Retinal pigment epithelial cell (primary cell): ENCODE measurements at regions not wholly inside any gene's neighbourhood (a gene's known extent, or its start where the extent isn't known, plus 50 kb on each side); places are given as distances from the start of the nearest gene placed in this dataset.

Experiments used
- DNase-seq: peaks from one replicate; pipeline ENCODE4 v3.0.0-alpha.2; 2010; ENCODE audit warnings: low read depth
- H3K4me3 ChIP-seq: 2 replicates; pipeline ENCODE4 v1.5.1; 2011; ENCODE audit warnings: mild to moderate bottlenecking, low read length, control low read depth, moderate library complexity
- CTCF ChIP-seq: conservative IDR thresholded peaks from 2 replicates; pipeline ENCODE4 v1.5.1; 2011; ENCODE audit warnings: low read depth, low read length, control low read depth, inconsistent platforms

- no peak for TF ChIP-seq CTCF
- H3K4me3 ChIP-seq = peak overlapping the region; percentile 66
- DNase-seq = no peak
Measured at GRCh38 chr3:124584552-124585391, 145.5 kb upstream of the UMPS start.

- TF ChIP-seq CTCF = no peak
- DNase-seq = no peak
- no peak overlapping the region for H3K4me3 ChIP-seq
Measured at GRCh38 chr3:124586126-124587052, 143.9 kb upstream of the UMPS start.

GRCh38 chr3:124587053-124587408, 143.2 kb upstream of the UMPS start:
- H3K4me3 ChIP-seq = no peak overlapping the region
- peak; percentile 73 for DNase-seq
- no peak for TF ChIP-seq CTCF

GRCh38 chr3:124588036-124588435, 142.2 kb upstream of the UMPS start:
- no peak overlapping the region for H3K4me3 ChIP-seq
- no peak for DNase-seq
- no peak for TF ChIP-seq CTCF

GRCh38 chr3:124588794-124589193, 141.5 kb upstream of the UMPS start:
- no peak for TF ChIP-seq CTCF
- no peak overlapping the region for H3K4me3 ChIP-seq
- DNase-seq = no peak

GRCh38 chr3:124591699-124592098, 138.6 kb upstream of the UMPS start:
- DNase-seq = no peak
- no peak overlapping the region for H3K4me3 ChIP-seq
- TF ChIP-seq CTCF = no peak
